HG03039 (cell line): ENCODE measurements at regions not wholly inside any gene's neighbourhood (a gene's known extent, or its start where the extent isn't known, plus 50 kb on each side); places are given as distances from the start of the nearest gene placed in this dataset.

Experiments used
- ATAC-seq: cut with Tn5 transposase; IDR thresholded peaks from one replicate; pipeline ENCODE4 v1.9.1; 2021; ENCODE audit warnings: mild to moderate bottlenecking, moderate library complexity; ENCODE audit not compliant: unreplicated experiment

GRCh38 chr9:7403839-7404487, 395.6 kb downstream of the DMAC1 start:
- ATAC-seq, result no peak

- no peak for ATAC-seq
Measured at GRCh38 chr9:7403028-7403389, 396.6 kb downstream of the DMAC1 start.

- no peak for ATAC-seq
Measured at GRCh38 chr9:7402334-7403027, 397.1 kb downstream of the DMAC1 start.

DNA sequence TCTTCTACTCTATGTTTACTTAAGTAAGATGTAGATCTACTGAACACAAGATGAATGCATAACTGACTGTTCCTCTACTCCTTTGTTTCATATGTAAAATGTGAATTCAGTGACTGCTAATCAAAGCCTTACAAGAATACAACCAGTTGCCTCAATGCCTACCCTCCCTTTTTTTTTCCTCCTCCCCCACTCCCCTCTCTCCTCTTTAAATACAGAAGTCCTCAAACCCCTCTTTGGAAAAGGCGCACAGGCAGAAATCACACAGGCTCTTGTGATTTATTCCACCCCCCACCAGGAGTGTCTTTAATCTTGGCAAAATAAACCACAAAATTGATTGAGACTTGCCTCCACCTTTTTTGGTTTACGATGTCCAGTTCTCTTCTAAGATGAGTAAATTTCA, 398.5 kb downstream of the DMAC1 start:
- ATAC-seq, result no peak

- no peak for ATAC-seq
Measured at GRCh38 chr9:7394002-7394774, 405.4 kb downstream of the DMAC1 start.

DNA sequence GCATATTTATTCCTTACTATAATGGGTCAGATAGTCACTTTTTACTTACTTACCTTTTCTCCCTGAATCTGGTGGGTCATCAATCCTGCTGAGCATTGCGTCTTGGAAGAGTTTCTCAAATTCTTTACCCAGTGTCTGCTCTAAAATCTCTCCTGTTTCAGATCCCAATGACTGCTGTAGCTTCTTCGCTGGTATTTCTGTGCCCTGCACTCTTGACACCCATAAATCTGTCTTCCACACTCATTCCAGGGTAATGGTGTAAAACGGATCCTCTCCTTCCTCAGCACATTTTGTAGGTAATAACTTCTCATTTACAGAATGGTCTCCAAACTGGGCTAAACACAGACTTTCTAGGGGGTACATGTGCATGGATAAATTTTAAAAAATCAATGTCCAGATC, 407.4 kb downstream of the DMAC1 start:
- no peak for ATAC-seq

GRCh38 chr9:7388755-7389154, 410.8 kb downstream of the DMAC1 start:
- ATAC-seq, result no peak

DNA sequence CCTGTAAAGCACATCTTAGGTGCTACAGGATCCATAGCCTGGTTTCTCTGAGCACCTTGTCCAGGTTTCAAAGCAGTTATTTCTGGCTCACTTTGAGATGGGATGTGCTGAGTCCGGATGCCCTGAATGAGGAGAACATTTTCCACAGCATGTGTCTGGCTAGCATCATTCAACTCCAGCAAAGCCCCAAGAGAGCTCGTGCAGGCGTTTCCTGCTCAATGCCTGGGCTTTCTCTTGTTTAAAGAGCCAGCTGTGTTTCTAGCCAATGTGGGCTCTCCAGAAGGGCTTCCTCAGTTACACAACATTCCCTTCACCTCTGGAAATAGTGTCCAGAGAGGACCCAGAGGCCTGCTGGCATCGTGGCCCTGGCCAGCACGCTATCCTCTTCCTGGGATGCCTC, 411.7 kb downstream of the DMAC1 start:
- no peak for ATAC-seq

DNA sequence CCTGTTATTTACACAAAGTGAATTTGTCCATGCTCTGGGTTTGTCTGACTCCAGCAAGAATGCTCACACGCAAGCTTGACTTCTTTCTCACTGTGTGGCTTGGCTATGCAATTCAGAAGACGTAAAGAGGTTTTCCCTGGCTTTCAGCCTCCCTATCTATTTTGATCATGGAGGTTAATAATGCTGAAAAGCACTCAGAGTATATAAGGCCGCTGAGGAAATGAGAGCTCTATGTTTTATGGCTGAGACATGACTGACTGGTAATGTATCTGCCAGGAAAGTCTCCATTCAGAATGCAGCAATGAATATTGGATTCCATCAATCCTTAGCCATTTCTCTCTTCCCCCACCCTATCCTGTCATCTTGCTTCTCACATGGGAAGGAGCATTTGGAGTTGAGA, 417.3 kb downstream of the DMAC1 start:
- no peak for ATAC-seq

- no peak for ATAC-seq
Measured at GRCh38 chr9:7377489-7377888, 422.1 kb downstream of the DMAC1 start.

- ATAC-seq, result no peak
Measured at GRCh38 chr9:7376833-7377232, 422.7 kb downstream of the DMAC1 start.

- no peak for ATAC-seq
Measured at GRCh38 chr9:7376213-7376612, 423.4 kb downstream of the DMAC1 start.

- ATAC-seq, result no peak
Measured at GRCh38 chr9:7375013-7375511, 424.5 kb downstream of the DMAC1 start.

GRCh38 chr9:7370988-7371387, 428.6 kb downstream of the DMAC1 start:
- ATAC-seq, result no peak

DNA sequence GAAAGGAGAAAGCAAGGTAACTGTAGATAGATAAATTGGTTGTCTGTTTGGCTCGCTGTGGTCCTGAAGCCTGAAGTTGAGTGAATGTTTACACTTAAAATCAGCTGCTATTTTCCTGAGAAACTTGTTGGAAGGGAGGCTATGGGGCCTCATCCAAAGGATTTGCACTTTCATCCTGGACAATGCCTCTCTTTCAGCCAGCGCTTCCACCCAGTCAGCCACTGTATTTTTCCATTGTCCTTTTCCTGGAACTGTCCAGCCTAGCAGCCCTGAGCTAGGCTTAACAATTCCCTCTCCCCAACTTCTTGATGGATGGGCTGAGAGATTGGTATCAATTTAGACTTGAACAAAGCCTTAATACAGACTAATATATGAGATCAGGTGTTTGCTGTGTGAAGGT, 429.2 kb downstream of the DMAC1 start:
- ATAC-seq, result no peak

DNA sequence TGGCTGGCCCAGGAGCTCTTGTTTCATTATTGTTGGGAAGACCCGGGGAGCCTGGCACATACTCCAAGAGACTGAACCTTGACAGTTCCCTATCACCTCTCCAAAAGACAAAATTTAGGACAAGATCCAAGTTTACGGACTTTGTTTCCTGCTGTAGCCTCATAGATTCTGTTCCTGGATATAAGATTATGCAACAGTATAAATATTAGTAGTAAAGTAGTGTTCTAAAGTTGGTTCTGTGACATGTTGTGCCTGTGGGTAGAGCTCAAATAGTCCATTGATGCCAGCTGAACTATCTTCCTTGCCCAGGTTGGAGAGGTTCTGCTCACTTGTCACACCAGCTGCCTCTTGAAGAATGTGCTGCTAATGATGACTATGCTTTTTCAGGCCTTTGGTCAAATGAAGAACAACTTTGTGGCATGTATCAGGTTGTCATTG, 430.2 kb downstream of the DMAC1 start:
- ATAC-seq, result no peak

DNA sequence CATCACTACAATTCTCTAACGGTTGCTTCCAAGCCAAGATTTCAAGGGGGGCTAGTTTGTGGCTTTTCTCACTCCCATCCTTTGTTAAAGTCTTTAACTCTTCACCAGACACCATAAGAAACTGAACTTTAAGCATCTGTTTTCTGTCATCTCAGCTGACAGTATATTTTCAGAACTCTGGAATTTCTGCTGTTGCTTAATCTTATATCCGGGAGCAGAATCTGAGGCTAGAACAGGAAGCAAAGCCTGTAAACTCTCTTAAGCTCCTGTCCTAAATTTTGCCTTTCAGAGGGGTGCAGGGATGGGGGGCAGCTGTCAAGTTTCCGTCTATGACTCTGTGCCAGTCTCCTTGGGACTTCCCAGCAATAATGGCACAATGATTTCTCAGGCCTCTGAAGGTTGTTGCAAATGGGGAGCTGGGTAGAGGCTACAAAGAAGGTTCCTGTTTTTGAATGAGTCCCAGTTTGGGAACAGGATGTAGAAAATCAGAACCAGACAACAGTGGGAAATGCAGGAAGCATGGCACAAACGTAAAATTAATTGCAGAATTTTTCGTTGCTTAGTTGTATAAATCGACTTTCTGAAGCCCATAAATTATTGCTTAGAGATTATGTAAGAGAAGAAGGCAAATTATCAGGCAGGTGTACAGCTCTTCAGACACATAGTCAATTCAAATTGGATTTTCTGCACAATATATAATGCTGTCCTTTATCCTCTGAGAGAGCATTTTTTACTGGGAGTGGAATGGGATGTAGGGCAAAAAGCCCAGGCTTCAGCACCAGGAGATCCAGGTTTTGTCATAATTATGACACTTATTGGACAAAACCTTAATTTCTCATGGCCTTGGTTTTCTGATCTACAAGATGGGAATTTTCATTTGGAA, 430.9 kb downstream of the DMAC1 start:
- ATAC-seq, result no peak

- no peak for ATAC-seq
Measured at GRCh38 chr9:7367726-7368125, 431.9 kb downstream of the DMAC1 start.

DNA sequence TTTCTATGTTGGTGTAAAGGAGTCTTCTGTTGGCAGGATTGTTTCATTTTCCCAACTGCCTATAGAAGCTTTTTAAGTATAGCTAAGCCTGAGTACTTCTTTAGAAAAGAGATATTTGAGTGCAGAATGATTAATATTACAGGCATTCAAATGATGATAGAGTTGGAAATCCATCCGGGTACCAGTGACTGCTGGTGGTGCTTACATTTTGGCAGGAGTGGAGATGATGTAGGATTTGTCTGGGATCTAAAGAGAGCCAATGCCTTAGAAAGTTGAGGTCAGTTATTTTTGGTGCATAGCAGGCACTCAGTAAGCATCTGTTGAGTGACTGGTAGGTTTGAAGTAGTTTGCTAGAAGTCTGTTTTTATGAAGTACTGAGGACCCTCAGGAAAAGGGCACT, 433.5 kb downstream of the DMAC1 start:
- ATAC-seq, result no peak

DNA sequence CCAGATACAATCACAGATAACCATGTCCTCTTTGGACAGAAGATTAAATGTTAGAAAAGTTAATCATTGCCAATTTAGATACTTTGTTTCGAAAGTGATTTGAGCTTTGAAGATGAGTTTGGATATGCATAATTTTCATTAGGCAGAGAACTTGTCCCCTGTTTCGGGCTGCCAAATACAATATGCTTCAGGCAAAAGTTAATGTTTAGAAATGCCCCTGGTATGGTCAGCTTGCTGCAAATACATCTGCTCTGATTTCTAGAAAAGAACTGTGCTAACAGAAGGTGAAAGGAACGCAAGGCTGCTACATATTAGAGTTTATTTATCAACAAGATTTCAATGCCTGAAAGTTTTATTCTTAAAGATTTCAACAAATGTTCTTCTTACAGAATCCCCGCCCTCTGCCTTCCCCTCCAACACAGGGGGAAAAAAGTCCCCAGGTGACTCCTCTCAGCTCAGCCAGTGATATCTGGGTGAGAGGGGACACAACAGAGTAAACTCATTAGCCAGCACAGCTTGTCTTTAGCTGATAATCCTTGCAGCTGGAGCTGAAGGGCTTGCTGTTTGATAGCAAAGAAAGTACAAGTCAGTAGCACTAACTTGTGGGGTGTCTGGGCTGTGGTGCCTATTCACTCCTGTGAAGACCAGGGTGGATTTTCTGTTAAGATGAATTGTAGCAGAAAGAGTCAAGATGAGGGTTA, 435.7 kb downstream of the DMAC1 start:
- ATAC-seq, result no peak
